Mammary epithelial cell (primary cell): ENCODE measurements at regions not wholly inside any gene's neighbourhood (a gene's known extent, or its start where the extent isn't known, plus 50 kb on each side); places are given as distances from the start of the nearest gene placed in this dataset.

ENCODE experiments used
- EZH2 ChIP-seq: IDR thresholded peaks from 2 replicates; pipeline ENCODE4 v1.6.1; 2012; ENCODE audit warnings: low read length, inconsistent platforms, borderline replicate concordance
- TF ChIP-seq, protein P1 (sequence below), 2 donors: IDR thresholded peaks in 1 of 2; conservative IDR thresholded peaks in 1 of 2; 2 replicates each; pipeline ENCODE4 v1.5.1; 2011 to 2012; ENCODE audit warnings: inconsistent platforms in 2 of 2, low read length in 2 of 2, mild to moderate bottlenecking in 2 of 2, control low read depth in 1 of 2, low read depth in 1 of 2; ENCODE audit not compliant: insufficient read depth in 1 of 2; ENCODE audit errors: extremely low read depth in 1 of 2

GRCh38 chr10:117461766-117462423, 80.7 kb upstream of the EMX2 start:
- TF ChIP-seq, protein P1, sequence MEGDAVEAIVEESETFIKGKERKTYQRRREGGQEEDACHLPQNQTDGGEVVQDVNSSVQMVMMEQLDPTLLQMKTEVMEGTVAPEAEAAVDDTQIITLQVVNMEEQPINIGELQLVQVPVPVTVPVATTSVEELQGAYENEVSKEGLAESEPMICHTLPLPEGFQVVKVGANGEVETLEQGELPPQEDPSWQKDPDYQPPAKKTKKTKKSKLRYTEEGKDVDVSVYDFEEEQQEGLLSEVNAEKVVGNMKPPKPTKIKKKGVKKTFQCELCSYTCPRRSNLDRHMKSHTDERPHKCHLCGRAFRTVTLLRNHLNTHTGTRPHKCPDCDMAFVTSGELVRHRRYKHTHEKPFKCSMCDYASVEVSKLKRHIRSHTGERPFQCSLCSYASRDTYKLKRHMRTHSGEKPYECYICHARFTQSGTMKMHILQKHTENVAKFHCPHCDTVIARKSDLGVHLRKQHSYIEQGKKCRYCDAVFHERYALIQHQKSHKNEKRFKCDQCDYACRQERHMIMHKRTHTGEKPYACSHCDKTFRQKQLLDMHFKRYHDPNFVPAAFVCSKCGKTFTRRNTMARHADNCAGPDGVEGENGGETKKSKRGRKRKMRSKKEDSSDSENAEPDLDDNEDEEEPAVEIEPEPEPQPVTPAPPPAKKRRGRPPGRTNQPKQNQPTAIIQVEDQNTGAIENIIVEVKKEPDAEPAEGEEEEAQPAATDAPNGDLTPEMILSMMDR (conservative IDR thresholded peaks at IDR 0.05 in 1 of 2, IDR thresholded peaks at IDR 0.05 in 1 of 2; ENCODE audit: extremely low read depth in 1 of 2, insufficient read depth in 1 of 2, low read depth in 1 of 2, low read length in 2 of 2), result no peak
- TF ChIP-seq EZH2, result no peak
